ENCODE measurements at regions not wholly inside any gene's neighbourhood (a gene's known extent, or its start where the extent isn't known, plus 50 kb on each side); places are given as distances from the start of the nearest gene placed in this dataset.
"Not testable (repeated sequence)": the region's sequence is repeated elsewhere in the genome, so short reads cannot be mapped to it uniquely, and the experiment has no call there.

DNA sequence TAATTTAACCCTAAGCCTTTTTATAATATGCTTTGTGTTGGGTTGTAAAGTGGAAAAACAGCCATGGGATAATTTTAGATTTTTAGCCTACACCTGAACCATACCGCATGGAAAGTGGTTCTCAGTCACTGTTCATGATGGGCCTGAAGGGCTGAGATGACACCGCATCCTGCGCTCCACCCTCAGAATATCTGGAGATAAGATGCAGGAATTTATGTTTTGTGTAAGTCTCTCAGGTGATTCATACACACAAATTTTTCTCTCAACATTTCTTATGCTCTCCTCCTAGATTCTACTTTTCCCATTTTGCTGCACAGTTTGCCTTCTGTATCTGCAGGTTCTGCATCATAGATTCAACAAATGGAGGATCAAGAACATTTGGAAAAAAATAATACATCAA is 191.3 kb upstream of the PHACTR1 start:
- no peak for DNase-seq

DNA sequence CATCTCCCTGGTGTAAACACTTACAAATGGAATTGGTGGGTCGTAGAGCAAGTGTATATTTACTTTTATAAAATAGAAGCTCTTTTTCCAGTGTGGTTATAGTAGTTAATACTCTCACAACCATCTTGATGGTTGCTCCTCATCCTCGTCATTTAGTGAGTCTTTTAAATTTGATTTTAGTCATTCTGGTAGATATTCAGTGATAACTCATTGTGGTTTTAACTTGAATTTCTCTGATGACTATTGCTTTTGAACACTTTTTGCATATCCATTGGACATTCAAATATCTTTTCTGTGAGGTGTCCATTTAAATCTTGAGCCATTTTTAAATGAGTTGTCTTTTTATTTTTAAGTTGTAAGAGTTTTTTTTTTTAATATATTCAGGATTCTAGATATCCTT is 189.2 kb upstream of the PHACTR1 start:
- DNase-seq = no peak

DNA sequence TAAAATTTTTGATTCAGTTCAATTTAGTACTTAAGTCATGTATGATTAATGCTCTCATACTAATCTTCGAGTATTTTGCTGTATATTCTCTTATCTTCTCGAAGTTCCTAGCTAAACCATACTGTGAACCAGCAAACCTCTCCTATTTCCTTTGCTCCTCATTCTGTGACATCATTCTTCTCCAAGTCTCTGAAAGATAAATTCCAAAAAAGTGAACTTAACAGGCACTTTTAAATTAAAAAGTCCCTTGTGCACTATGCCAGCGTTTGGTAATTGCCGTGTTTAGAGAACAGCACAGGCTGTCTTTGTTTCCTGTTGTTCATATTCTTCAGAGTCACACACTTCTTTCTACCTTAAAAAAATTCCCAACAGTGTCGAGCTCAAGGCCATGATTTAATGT is 188.4 kb upstream of the PHACTR1 start:
- no peak for DNase-seq

DNA sequence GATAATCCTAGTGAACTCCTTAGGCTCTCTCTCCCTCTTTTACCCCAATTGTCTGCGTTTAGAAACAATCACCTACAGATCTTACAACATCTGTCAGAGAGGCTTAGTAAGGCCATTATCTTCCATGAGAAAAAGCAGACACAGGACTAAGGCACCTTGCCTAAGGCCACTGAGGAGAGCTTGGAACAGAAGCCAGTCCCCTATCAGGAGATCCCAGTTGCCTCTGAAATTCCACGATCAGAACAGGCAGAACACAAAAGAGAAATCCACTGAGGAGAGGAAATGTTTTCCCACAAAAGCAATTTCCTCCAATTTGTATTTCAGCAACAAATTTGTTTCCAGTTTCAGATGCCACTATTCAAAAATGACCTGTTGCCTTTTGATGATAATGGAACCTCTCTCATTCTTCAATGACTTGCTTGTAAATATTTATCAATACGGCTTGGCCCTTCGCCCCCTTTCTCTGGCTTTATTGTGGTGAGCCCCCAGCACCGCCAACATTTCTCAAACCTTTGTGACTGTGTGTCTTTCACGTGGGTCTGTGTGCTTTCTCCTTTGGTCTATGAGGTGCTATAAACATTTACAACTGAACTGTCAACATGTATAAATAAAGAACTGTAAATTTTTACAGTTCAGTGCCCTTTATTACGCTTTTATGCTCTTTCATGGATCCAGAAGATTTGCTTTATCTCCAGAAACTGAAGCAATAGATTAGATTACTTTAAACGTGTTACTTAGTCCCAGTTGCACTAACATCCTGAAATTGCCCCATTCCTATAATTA is 187.8 kb upstream of the PHACTR1 start:
- no peak for DNase-seq

DNA sequence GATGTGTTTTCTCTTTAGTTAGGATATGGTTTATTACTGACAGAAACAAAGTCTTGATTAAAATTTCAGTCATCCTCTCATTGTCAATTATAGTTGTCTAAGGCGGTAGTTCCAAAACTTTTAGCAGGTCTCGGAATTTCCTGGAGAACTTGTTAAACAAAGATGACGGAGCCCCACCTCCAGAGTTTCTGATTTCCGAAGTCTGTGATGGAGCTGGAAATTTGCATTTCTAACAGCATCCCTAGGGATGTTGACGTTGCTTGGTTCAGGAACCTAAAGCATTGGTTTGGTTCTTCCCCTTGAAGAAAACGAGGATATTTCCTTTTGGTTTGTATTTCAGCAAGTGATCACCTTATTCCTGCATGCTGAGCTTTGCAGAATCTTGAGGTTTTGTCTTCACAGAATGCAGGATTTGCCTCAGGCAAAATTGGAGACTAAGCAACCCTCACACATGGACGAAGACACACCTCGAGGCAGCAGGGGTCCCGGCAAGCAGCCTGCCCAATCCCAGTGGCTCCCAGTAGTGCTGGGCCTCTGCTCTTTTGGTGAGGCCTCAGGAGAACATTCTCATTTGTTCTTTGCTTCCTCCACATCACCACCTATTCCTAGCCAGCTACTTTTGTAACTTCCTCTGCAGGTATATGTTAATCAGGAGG is 187.1 kb upstream of the PHACTR1 start:
- no peak for DNase-seq

DNA sequence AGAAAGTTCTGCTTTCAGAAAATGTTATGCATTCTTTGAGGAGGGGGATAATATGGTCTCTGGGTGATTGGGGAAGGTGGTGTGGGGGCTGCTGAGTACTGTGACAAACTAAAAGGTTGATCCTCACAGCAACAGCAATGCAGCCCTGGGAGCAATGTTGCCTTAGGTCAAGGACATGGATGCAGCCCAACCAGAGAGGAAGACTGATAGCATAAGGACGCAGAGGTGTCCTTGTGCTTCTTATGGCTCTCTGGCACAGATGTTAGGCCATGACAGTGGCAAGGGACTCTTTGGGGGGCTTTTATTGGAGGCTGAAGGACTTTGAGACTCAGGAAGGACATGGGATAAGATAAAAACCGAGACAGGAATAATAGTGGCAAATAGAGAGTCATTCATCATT is 186.2 kb upstream of the PHACTR1 start:
- no peak for DNase-seq

DNA sequence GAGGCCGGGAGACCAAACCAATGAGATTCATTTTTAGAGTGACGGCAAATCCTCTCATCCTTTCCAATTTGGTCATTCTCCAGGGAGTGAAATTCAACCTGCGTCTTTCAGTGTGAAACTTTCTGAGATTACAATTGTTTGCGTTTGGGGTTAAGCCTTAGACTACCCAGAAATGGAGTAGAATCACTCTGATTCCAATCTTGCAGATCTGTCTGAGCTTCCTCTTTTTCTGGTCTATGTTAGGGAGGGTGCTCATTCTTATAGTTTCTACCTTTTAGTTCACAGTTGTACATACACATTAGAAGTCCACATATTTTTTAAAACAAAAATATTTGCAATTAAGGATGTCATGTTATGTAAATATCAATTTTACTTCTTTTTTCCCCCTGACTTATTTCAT is 183.0 kb upstream of the PHACTR1 start:
- DNase-seq = no peak

DNA sequence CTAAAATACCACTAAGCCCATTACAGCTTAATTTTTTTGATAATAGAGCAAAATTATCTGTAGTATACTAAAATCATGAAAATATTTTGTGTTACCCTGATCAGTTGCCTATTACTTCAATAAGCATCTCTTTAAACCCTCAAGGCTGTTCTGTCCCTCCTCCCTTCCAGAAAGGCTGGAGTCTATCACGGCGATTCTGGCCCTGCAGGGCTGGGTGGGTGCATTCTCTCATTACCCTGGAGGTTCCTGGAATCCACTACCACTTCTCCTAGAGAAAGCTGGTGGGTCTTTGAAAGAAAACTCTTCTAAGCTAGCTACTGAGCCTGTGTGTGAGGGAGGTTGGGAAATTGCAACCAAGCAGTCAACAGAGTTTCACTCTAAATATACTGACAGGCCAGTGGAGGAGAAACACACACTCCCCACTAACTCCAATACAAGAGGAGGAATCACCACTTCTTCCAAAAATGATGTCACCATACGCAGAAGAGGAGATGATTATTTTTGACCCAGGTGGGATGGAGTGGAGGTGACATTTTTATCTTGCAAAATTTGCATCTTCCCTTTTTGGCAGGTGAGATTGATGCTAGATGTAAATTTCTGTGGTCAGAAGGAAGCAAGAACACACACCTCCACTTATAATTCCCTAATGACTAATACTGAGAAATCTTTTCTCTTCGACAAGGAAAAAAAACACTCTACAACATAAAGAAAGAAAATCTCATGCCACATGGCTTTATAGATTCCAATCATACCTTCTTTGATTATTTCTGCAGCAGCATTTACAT is 182.3 kb upstream of the PHACTR1 start:
- no peak for DNase-seq

DNA sequence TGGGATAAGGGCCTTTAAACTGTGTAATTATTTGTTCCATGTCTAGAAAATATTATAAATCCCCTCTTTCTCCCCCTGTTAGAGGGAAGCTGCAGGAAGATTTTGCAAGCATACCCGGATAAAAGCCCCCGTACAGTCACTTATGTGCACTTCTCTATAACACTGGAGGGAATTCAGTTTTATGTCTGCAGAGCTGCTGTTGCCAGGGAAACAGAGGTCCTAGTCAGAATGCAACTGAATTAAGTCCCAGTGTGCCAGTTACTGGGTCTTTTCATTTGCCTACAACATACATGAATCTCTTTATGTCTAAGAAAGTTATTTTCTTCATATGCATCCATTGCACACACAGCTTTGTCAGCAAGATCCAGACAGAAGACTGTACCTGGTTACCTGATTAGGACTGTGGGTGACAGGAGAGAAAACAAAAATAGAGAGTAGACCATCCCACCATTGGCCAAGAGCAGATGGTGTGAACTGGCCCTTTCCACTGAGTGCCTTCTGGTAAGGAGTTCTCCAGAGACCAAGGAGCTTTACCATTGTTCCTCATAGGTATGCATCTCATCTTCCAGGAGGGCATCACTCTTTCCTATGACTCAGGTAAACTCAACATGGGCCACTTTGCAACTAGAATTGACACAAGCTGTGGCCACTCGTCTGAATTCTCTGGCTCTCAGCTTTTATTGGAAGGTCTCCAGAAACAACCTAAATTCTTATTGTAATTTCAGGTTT is 180.8 kb upstream of the PHACTR1 start:
- DNase-seq = no peak

DNA sequence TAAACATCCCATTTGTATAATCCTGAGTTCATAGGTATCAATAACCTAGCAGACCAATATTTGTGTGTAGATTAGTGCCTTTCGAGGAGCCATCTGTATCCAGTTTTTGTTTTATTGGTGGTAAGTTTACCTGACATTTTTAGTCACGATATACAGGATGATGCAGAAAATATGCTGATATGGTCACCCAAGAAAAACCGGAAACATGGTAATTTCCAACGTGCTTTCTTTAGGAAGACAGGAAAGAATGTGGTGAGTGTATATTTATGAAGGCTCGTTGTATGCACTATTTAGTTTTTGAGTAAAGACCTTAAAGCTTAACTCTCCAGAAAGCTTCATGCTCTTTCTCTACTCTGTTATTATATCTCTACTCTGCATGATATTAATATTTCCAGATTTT is 180.2 kb upstream of the PHACTR1 start:
- no peak for DNase-seq

DNA sequence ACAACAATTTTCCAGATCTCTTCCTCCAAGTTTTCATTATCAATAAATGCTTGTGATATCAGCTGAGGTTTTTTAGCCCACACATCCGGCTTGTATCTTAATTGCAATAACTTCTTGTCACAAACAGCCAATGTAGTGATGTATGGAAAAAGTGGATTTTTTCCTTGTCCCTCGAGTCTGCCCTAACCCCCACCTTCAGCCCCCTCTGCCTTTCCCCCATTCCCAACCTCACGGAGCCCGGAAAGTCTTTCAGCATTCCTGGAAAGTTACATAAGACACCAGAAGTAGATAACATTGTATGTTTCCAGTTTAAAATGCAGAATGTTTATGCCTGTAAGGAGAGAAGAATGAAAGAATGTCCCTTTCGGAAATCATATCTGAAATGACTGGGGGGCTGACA is 179.2 kb upstream of the PHACTR1 start:
- DNase-seq = no peak

DNA sequence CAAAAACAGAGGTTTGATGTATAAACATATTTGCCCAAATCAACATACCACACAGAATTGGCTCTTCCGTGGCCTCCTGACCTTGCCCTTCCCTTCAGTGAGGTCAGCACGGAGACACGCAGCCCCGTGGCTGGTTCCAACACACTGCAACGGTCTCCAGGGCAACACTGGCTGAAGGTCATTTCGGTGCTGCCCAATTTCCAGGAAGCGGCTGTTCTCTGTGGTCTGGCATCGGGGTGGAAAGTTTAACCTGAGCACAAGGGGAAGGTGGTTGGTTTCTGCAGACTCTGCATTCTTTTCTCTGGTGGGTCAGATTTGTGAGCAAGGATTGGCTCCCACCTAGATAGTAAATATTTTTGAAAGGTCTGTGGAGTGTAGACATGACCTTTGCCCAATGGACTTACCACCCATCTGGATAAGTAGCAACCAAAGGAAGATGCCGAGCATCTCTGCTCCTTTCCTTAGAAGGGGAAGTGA is 177.6 kb upstream of the PHACTR1 start:
- DNase-seq = no peak

DNA sequence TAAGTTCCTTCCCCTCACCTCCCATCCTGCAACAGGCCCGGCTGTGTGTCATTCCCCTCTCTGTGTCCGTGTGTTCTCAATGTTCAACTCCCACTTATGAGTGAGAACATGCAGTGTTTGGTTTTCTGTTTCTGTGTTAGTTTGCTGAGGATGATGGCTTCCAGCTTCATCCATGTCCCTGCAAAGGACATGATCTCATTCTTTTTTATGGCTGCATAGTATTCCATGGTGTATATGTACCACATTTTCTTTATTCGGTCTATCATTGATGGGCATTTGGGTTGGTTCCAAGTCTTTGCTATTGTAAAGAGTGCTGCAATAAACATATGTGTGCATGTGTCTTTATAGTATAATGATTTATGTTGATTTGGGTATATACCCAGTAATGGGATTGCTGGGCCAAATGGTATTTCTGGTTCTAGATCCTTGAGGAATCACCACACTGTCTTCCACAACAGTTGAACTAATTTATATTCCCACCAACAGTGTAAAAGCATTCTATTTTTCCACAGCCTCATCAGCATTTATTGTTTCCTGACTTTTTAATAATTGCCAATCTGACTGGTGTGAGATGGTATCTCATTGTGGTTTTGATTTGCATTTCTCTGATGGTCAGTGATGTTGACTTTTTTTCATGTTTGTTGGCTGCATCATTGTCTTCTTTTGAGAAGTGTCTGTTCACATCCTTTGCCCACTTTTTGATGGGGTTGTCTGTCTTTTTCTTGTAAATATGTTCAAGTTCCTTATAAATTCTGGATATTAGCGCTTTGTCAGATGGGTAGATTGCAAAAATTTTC is 174.1 kb upstream of the PHACTR1 start:
- DNase-seq = not testable (repeated sequence)

DNA sequence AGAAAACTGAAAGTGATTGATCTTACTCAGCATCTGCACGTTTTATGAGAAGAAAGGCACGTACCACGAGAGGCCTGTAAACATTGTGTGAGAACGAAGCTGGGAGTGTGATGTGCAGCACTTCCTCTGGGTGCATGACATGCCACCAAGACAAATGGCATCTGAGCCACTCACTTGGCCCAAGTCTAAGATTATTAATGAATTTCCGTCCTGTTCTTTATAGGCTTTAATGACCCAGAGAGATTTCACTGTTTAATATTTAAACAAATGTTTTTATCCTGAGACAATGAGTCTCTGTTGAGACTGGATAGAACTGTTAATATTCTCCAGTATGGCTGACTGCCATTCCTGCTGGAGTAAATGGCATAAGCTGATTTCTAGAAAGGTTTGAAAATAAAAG is 172.6 kb upstream of the PHACTR1 start:
- no peak for DNase-seq

DNA sequence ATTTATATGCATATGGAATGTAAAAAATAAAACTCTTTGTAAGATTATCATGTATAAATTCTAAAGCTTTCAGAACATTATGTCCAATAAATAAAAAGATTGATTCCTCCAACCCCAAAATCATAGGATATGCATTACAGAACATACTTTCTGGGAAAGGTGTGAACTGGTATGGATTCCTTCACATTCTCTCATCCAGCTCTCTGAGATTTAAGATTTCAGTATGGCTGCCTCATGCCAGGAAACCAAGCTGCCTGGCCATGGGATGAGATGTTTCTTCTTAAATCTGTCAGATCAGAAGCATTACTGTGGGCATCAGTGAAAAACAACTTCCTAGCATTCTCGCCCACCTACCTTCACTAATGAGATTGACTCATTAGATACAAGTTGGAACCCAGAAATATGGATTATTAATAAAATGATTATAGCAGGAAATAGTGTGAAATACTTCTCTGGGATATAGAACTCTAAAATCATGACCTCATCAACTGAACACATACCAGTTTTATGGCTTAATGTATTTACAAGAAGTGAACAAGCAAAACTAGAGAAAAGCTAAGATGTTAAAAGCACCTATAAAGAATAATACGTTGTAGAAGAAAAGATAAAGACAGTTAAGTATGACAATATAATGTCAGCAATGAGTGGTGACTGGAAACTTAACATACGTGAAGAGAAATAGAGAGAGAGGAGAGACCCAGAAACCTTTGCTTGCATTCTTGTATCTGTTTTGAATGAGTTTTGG is 171.6 kb upstream of the PHACTR1 start:
- DNase-seq = no peak

DNA sequence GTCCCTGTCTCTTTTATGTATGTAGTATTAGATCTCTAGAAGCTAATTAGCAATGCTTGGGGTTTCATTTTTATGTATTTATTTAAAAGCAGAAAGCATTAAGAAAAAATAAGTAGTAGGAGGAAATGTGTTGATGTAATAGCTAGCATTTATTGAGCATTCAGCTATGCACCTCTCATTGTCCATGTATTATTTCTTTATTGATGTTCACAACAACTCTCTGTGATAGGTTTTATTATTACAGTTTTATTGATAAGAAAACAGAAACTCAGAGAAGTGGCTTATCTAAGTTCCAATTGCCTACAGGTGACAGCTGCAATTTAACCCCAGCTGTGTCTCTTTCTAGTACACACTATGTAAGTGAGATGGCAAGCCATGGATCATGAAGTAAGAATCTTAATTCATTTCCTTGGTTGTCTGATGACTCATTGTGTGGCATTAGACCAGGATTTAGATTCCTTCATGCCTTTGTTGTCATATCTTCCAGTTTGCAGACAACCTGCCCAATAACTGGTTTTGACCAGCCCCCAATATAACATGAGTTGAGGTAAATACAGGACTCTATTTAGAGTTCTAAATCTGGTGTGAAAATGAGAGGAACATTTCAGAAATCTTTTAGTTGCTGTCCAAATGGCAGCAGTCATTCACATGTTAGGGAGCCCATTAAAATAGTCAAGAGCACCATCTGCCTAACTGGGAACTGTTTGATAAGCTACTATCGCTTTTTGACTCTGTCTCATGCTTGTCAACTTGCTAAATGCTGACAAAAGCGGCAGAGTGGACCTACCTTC is 170.8 kb upstream of the PHACTR1 start:
- no peak for DNase-seq

DNA sequence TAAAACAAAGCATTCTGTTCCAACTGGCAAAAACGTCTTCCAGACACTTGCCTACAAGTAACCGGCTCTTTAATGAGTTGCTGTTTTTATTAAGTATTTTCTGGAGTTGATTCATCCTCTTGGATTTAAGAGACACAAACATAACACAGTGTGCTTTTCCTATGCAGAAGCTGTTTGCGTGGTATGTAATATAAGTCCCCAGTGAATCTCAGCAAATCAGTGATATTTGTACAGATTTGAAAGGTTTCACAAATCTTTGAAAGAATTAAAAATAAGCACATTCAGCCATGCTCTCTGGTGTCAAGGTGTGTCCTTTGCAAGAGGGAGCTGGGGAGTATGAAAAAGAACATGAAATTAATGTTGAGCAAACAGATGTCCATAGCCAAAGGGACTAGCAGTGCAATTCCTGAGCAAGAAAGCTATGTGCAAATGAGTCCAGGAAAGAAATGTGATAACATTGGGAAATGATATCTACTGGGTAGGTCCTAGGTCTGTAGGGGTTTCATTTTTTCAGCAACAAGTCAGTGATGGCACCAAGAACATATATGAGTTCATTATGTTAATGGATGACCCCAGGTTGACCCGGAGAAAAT is 170.1 kb upstream of the PHACTR1 start:
- DNase-seq = no peak

DNA sequence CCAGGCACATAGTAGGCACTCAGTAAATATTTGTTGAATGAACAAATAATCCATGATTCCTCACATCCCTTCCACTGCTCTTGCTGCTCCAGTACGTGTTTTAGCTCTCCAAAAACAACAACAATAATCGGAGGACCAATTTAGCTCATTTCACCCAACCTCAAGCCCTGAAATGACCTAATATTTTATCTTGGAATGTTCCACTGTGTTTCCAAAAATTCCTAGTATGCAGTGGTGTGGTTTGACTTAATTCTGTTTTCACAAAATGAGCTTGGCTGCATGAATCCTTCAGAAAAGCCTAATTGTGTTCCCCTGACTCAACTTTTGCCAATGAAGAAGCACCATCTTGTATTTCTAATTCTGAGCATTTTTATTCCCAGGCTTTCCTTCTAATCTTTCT is 168.0 kb upstream of the PHACTR1 start:
- no peak for DNase-seq

DNA sequence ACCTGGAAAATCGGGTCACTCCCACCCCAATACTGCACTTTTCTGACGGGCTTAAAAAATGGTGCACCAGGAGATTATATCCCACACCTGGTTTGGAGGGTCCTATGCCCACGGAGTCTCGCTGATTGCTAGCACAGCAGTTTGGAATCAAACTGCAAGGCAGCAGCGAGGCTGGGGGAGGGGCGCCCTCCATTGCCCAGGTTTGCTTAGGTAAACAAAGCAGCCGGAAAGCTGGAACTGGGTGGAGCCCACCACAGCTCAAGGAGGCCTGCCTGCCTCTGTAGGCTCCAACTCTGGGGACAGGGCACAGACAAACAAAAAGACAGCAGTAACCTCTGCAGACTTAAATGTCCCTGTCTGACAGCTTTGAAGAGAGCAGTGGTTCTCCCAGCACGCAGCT is 167.1 kb upstream of the PHACTR1 start:
- DNase-seq = not testable (repeated sequence)

DNA sequence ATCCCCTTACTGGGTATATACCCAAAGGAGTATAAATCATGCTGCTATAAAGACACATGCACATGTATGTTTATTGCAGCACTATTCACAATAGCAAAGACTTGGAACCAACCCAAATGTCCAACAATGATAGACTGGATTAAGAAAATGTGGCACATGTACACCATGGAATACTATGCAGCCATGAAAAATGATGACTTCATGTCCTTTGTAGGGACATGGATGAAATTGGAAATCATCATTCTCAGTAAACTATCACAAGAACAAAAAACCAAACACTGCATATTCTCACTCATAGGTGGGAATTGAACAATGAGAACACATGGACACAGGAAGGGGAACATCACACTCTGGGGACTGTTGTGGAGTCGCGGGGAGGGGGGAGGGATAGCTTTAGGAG is 161.7 kb upstream of the PHACTR1 start:
- DNase-seq = not testable (repeated sequence)
